ENCODE measurements at regions not wholly inside any gene's neighbourhood (a gene's known extent, or its start where the extent isn't known, plus 50 kb on each side); places are given as distances from the start of the nearest gene placed in this dataset.

GRCh38 chr5:103942587-103943186, 380.1 kb upstream of the NUDT12 start:
- no peaks in the 10 kb centered on the region for H3K27me3 Mint-ChIP-seq
- H3K27ac ChIP-seq (ENCODE audit: low read length in 2 of 2): no peak overlapping the region
- no peaks in the 10 kb centered on the region for H4K20me1 ChIP-seq (ENCODE audit: control insufficient read depth, insufficient read depth, low read length, poor library complexity, severe bottlenecking)
- H3K36me3 ChIP-seq (replicated peaks in 1 of 2; ENCODE audit: control extremely low read depth in 1 of 2, control insufficient read depth in 1 of 2, extremely low read depth in 1 of 2, insufficient read depth in 2 of 2, low read length in 1 of 2): no peaks in the 10 kb centered on the region
- CTCF ChIA-PET: no interaction called here
- DNase-seq (no peak), ATAC-seq (ENCODE audit: low read depth) (no peak)
- no peaks in the 10 kb centered on the region for H3K27me3 ChIP-seq (replicated peaks in 1 of 4; ENCODE audit: control extremely low read depth in 1 of 4, control insufficient read depth in 3 of 4, insufficient read depth in 4 of 4, low read length in 3 of 4)
- POLR2A ChIA-PET: no interaction called here
- no peaks in the 10 kb centered on the region for H3K9me3 Mint-ChIP-seq (ENCODE audit: insufficient read depth)
- intact Hi-C loops (cut with micrococcal nuclease): no loop called here
- WGBS (ENCODE audit: insufficient coverage): no CpG with 5 or more reads among the region's 6 CpGs
- H3K9ac ChIP-seq (ENCODE audit: low read length): no peak overlapping the region
- H3K4me1 ChIP-seq (ENCODE audit: control insufficient read depth in 2 of 2, insufficient read depth in 2 of 2, low read length in 2 of 2): no peaks in the 10 kb centered on the region
- H3K27ac Mint-ChIP-seq: no peak overlapping the region
- no peak overlapping the region for H3K4me2 ChIP-seq (replicated peaks; ENCODE audit: low read depth, low read length, poor library complexity, severe bottlenecking)
- H3K4me3 Mint-ChIP-seq: no peak overlapping the region
- H3K4me1 Mint-ChIP-seq: no peaks in the 10 kb centered on the region
- H3K9me3 ChIP-seq (ENCODE audit: control extremely low read depth in 1 of 3, control insufficient read depth in 2 of 3, insufficient read depth in 1 of 3, low read length in 2 of 3): no peaks in the 10 kb centered on the region
- H2AFZ ChIP-seq (ENCODE audit: insufficient read depth, low read depth, low read length, poor library complexity, severe bottlenecking): no peak overlapping the region
- H3K79me2 ChIP-seq (ENCODE audit: control insufficient read depth, insufficient read depth, low read length): no peaks in the 10 kb centered on the region
- H3K4me3 ChIP-seq (ENCODE audit: control extremely low read depth in 1 of 5, extremely low read depth in 1 of 5, insufficient read depth in 1 of 5, low read depth in 2 of 5, low read length in 4 of 5): no peak overlapping the region
- TF ChIP-seq EZH2 (IDR thresholded peaks at IDR 0.05; ENCODE audit: borderline replicate concordance, insufficient read depth, low read depth, low read length, poor library complexity, severe bottlenecking): no peak
- no peak for TF ChIP-seq CTCF (IDR thresholded peaks at IDR 0.05)

GRCh38 chr5:103941596-103941995, 379.0 kb upstream of the NUDT12 start:
- no peaks in the 10 kb centered on the region for H3K36me3 ChIP-seq (replicated peaks in 1 of 2; ENCODE audit: control extremely low read depth in 1 of 2, control insufficient read depth in 1 of 2, extremely low read depth in 1 of 2, insufficient read depth in 2 of 2, low read length in 1 of 2)
- no peaks in the 10 kb centered on the region for H3K9me3 Mint-ChIP-seq (ENCODE audit: insufficient read depth)
- POLR2A ChIA-PET: no interaction called here
- CTCF ChIA-PET: no interaction called here
- H2AFZ ChIP-seq (ENCODE audit: insufficient read depth, low read depth, low read length, poor library complexity, severe bottlenecking): no peak overlapping the region
- no peak overlapping the region for H3K9ac ChIP-seq (ENCODE audit: low read length)
- no peaks in the 10 kb centered on the region for H3K27me3 Mint-ChIP-seq
- no peak for DNase-seq
- no peak overlapping the region for H3K4me2 ChIP-seq (replicated peaks; ENCODE audit: low read depth, low read length, poor library complexity, severe bottlenecking)
- H3K27ac Mint-ChIP-seq: no peak overlapping the region
- no peak overlapping the region for H3K27ac ChIP-seq (ENCODE audit: low read length in 2 of 2)
- no peaks in the 10 kb centered on the region for H3K79me2 ChIP-seq (ENCODE audit: control insufficient read depth, insufficient read depth, low read length)
- H3K4me3 Mint-ChIP-seq: no peak overlapping the region
- no peaks in the 10 kb centered on the region for H3K9me3 ChIP-seq (ENCODE audit: control extremely low read depth in 1 of 3, control insufficient read depth in 2 of 3, insufficient read depth in 1 of 3, low read length in 2 of 3)
- no peak overlapping the region for H3K4me3 ChIP-seq (ENCODE audit: control extremely low read depth in 1 of 5, extremely low read depth in 1 of 5, insufficient read depth in 1 of 5, low read depth in 2 of 5, low read length in 4 of 5)
- ATAC-seq (ENCODE audit: low read depth): no peak
- no peaks in the 10 kb centered on the region for H4K20me1 ChIP-seq (ENCODE audit: control insufficient read depth, insufficient read depth, low read length, poor library complexity, severe bottlenecking)
- WGBS (ENCODE audit: insufficient coverage): no CpG with 5 or more reads among the region's 4 CpGs
- intact Hi-C loops (cut with micrococcal nuclease): no loop called here
- H3K27me3 ChIP-seq (replicated peaks in 1 of 4; ENCODE audit: control extremely low read depth in 1 of 4, control insufficient read depth in 3 of 4, insufficient read depth in 4 of 4, low read length in 3 of 4): no peaks in the 10 kb centered on the region
- no peak for TF ChIP-seq EZH2 (IDR thresholded peaks at IDR 0.05; ENCODE audit: borderline replicate concordance, insufficient read depth, low read depth, low read length, poor library complexity, severe bottlenecking)
- TF ChIP-seq CTCF (IDR thresholded peaks at IDR 0.05): no peak
- no peaks in the 10 kb centered on the region for H3K4me1 ChIP-seq (ENCODE audit: control insufficient read depth in 2 of 2, insufficient read depth in 2 of 2, low read length in 2 of 2)
- H3K4me1 Mint-ChIP-seq: no peaks in the 10 kb centered on the region
